ENCODE measurements at regions not wholly inside any gene's neighbourhood (a gene's known extent, or its start where the extent isn't known, plus 50 kb on each side); places are given as distances from the start of the nearest gene placed in this dataset.

- TF ChIP-seq CTCF (IDR thresholded peaks at IDR 0.05; ENCODE audit: insufficient read depth, low read length, poor library complexity, severe bottlenecking) = no peak
- no peak for TF ChIP-seq EZH2phosphoT487 (conservative IDR thresholded peaks at IDR 0.05; ENCODE audit: low read length)
Measured at GRCh38 chr1:23627069-23627735, 64.4 kb upstream of the RPL11 start.

All from SU-DHL-6 (cell line).